HepG2 (cell line): ENCODE measurements at regions not wholly inside any gene's neighbourhood (a gene's known extent, or its start where the extent isn't known, plus 50 kb on each side); places are given as distances from the start of the nearest gene placed in this dataset.

Source experiments
- ATAC-seq: fragments of 200-7000 bp; cut with Tn5 transposase; 3 replicates; pipeline ENCODE4 v1.9.1; 2020; ENCODE audit warnings: mild to moderate bottlenecking, moderate library complexity
- BruUV-seq: library from RNA; stranded (reverse); fragments of 400-500 nt; replicated peaks from 2 replicates; lab custom pipeline; 2021; lab: Mats Ljungman, UMichigan
- CTCF ChIA-PET: fragments of 300-600 bp; formaldehyde crosslinking; extraction: SDS; loops from one replicate; lab custom pipeline; 2021; ENCODE audit warnings: low total read pairs, inconsistent platforms, low intra/inter-chr PET ratio; lab: Yijun Ruan, JAX
- POLR2A ChIA-PET: fragments of 350-600 bp; sonication (Branson Sonifier 250); formaldehyde crosslinking; loops from one replicate; lab custom pipeline; 2020; ENCODE audit warnings: antibody characterized with exemption, inconsistent platforms; lab: Yijun Ruan, JAX
- DNase-seq: peaks from one replicate; pipeline ENCODE4 v3.0.0-alpha.2; 2015; ENCODE audit warnings: low spot score
- FAIRE-seq: peaks from 3 replicates; lab custom pipeline; 2011; peaks lifted over from hg19 to GRCh38; lab: Jason Lieb, UNC
- H2AFZ ChIP-seq: one replicate; pipeline ENCODE4 v1.6.1; 2011; ENCODE audit warnings: low read length, inconsistent platforms
- H3K27ac ChIP-seq: fragments of 300-600 bp; 3 replicates; pipeline ENCODE4 v1.8.0; 2011; ENCODE audit warnings: mixed run types, mild to moderate bottlenecking, mixed read lengths, low read length, inconsistent platforms; ENCODE audit not compliant: insufficient read depth; ENCODE audit errors: extremely low read length
- H3K27me3 ChIP-seq, 2 experiments: fragments of 200-600 bp in 1 of 2; 2 replicates in 1 of 2; 3 replicates in 1 of 2; pipeline versions ENCODE4 v1.6.0 to v1.8.0; 2011; ENCODE audit warnings: low read length in 2 of 2, mild to moderate bottlenecking in 2 of 2, moderate library complexity in 2 of 2, inconsistent platforms in 1 of 2; ENCODE audit not compliant: insufficient read depth in 2 of 2, control insufficient read depth in 1 of 2
- H3K36me3 ChIP-seq, 2 experiments: fragments of 200-600 bp in 1 of 2; replicated peaks in 1 of 2; 2 replicates in 1 of 2; 3 replicates in 1 of 2; pipeline versions ENCODE4 v1.5.1 to v1.8.0; 2011; ENCODE audit warnings: low read length in 2 of 2, inconsistent platforms in 1 of 2; ENCODE audit not compliant: insufficient read depth in 2 of 2, control insufficient read depth in 1 of 2
- H3K4me1 ChIP-seq: 2 replicates; pipeline ENCODE4 v1.5.1; 2012; ENCODE audit warnings: low read length, inconsistent platforms; ENCODE audit not compliant: insufficient read depth
- H3K4me2 ChIP-seq: 2 replicates; pipeline ENCODE4 v1.6.0; 2011; ENCODE audit warnings: low read depth, low read length, inconsistent platforms
- H3K4me3 ChIP-seq, 3 experiments: fragments of 200-600 bp in 1 of 3; sonication (generic), shearing (Covaris generic) in 1 of 3; replicated peaks in 1 of 3; 2 replicates each; pipeline ENCODE4 v1.5.1; 2011 to 2016; ENCODE audit warnings: low read length in 3 of 3, inconsistent platforms in 2 of 3, low read depth in 2 of 3, mild to moderate bottlenecking in 2 of 3, control low read depth in 1 of 3, mixed read lengths in 1 of 3; ENCODE audit not compliant: insufficient read depth in 1 of 3
- H3K79me2 ChIP-seq: one replicate; pipeline ENCODE4 v1.6.1; 2011; ENCODE audit warnings: low read length, inconsistent platforms; ENCODE audit not compliant: insufficient read depth
- H3K9ac ChIP-seq: 2 replicates; pipeline ENCODE4 v1.6.0; 2011; ENCODE audit warnings: mild to moderate bottlenecking, low read depth, low read length, inconsistent platforms; ENCODE audit not compliant: insufficient read depth
- H3K9me3 ChIP-seq: 2 replicates; pipeline ENCODE4 v1.5.1; 2012; ENCODE audit warnings: mild to moderate bottlenecking, low read length
- H4K20me1 ChIP-seq: 2 replicates; pipeline ENCODE4 v1.6.0; 2011; ENCODE audit warnings: inconsistent platforms, mild to moderate bottlenecking, low read length, moderate library complexity; ENCODE audit not compliant: insufficient read depth
- DMAP1 ChIP-seq: IDR thresholded peaks from 2 replicates; pipeline ENCODE4 v1.6.1; 2016
- IKZF5 ChIP-seq: IDR thresholded peaks from 2 replicates; pipeline ENCODE4 v1.6.1; 2018; ENCODE audit warnings: missing genetic modification reagents, mild to moderate bottlenecking, missing compliant biosample characterization
- POGZ ChIP-seq: sonication (generic); formaldehyde crosslinking; IDR thresholded peaks from 2 replicates; pipeline ENCODE4 v1.4.0; 2020; ENCODE audit warnings: mild to moderate bottlenecking, missing genetic modification reagents
- ZFP36 ChIP-seq: fragments of 150-350 bp; IDR thresholded peaks from 2 replicates; pipeline ENCODE4 v1.6.1; 2018; ENCODE audit warnings: borderline replicate concordance, low read length, low read depth; ENCODE audit not compliant: partially characterized antibody
- ZNF224 ChIP-seq: sonication (generic); formaldehyde crosslinking; IDR thresholded peaks from 2 replicates; pipeline ENCODE4 v1.5.0; 2020; ENCODE audit warnings: mild to moderate bottlenecking, missing genetic modification reagents
- ZNF274 ChIP-seq: sonication (generic); formaldehyde crosslinking; IDR thresholded peaks from 2 replicates; pipeline ENCODE4 v1.5.1; 2020; ENCODE audit warnings: mild to moderate bottlenecking, missing genetic modification reagents
- ZNF451 ChIP-seq: sonication (generic); formaldehyde crosslinking; IDR thresholded peaks from 2 replicates; pipeline ENCODE4 v1.5.0; 2020; ENCODE audit warnings: mild to moderate bottlenecking, missing genetic modification reagents
- ZNF557 ChIP-seq: sonication (generic); formaldehyde crosslinking; IDR thresholded peaks from 2 replicates; pipeline ENCODE4 v1.4.0; 2020; ENCODE audit warnings: missing genetic modification reagents
- ZNF782 ChIP-seq: sonication (generic); formaldehyde crosslinking; IDR thresholded peaks from 2 replicates; pipeline ENCODE4 v1.4.0; 2020; ENCODE audit warnings: missing genetic modification reagents, mild to moderate bottlenecking, borderline replicate concordance
- WGBS: methylation state at CpG from one replicate; pipeline ENCODE4 v1.1.6; 2017; ENCODE audit warnings: low lambda C conversion rate; 5-methylcytosine and 5-hydroxymethylcytosine counted together
- in situ Hi-C: cut with HindIII; loops from 2 replicates; pipeline ENCODE4 v1.10.0; 2017; ENCODE audit warnings: low pct_unique_long_range_greater_than_20kb; ENCODE audit not compliant: extremely low pct_ligation_motif_present
- intact Hi-C: fragments of 100-400 bp; cut with micrococcal nuclease; formaldehyde crosslinking; loops from one replicate; pipeline ENCODE4 v1.10.0; 2022; ENCODE audit not compliant: unreplicated experiment
- TF ChIP-seq, protein P1 (sequence below): sonication (generic); formaldehyde crosslinking; IDR thresholded peaks from 2 replicates; pipeline ENCODE4 v1.4.0; 2020; ENCODE audit warnings: mild to moderate bottlenecking, missing genetic modification reagents
- TF ChIP-seq, protein P2 (sequence below): IDR thresholded peaks from 2 replicates; pipeline ENCODE4 v1.6.1; 2016
- TF ChIP-seq, protein P3 (sequence below): sonication (generic); formaldehyde crosslinking; IDR thresholded peaks from 2 replicates; pipeline ENCODE4 v1.8.0; 2022; ENCODE audit warnings: mild to moderate bottlenecking, missing genetic modification reagents, borderline replicate concordance
- TF ChIP-seq, protein P4 (sequence below): sonication (generic); formaldehyde crosslinking; IDR thresholded peaks from 2 replicates; pipeline ENCODE4 v1.8.0; 2022; ENCODE audit warnings: low read depth, missing genetic modification reagents

DNA sequence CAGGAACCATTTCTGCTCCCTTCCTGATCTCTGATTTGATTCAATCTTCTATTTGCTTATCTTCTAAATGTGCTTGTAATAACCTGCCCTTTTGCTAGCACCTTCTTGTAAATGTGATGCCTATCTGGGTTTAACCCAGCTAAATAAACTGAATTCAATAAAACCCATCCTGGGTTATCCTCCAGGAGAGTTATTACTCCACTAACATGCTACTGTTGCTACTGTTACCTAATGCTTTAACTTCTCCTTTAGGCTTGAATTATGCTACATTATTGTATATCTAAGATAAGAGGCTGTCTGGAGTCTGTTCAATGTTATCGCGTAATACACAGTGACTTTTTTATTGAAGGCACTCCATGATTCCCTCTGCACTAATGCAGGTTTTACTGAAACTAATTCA, 206.5 kb upstream of the CTAGE1 start:
- no peak for FAIRE-seq
- in situ Hi-C loops (no loop called here), intact Hi-C loops (no loop called here)
- Histone ChIP-seq H3K4me3 (no peak overlapping the region), H2AFZ (no peak overlapping the region), H3K27me3 (no peaks in the 10 kb centered on the region), H3K9me3 (no peaks in the 10 kb centered on the region), H3K36me3 (no peaks in the 10 kb centered on the region), H3K27ac (no peak overlapping the region), H3K4me1 (no peaks in the 10 kb centered on the region), H3K9ac (no peak overlapping the region), H3K4me2 (no peak overlapping the region), H3K79me2 (no peaks in the 10 kb centered on the region), H4K20me1 (no peaks in the 10 kb centered on the region)
- no peak for DNase-seq
- ChIA-PET POLR2A (no interaction called here), CTCF (no interaction called here)
- ATAC-seq = no peak
- 84% methylated on average over 2 of the region's 2 CpGs for WGBS
- BruUV-seq = no TSS peak
- TF ChIP-seq, protein P1, sequence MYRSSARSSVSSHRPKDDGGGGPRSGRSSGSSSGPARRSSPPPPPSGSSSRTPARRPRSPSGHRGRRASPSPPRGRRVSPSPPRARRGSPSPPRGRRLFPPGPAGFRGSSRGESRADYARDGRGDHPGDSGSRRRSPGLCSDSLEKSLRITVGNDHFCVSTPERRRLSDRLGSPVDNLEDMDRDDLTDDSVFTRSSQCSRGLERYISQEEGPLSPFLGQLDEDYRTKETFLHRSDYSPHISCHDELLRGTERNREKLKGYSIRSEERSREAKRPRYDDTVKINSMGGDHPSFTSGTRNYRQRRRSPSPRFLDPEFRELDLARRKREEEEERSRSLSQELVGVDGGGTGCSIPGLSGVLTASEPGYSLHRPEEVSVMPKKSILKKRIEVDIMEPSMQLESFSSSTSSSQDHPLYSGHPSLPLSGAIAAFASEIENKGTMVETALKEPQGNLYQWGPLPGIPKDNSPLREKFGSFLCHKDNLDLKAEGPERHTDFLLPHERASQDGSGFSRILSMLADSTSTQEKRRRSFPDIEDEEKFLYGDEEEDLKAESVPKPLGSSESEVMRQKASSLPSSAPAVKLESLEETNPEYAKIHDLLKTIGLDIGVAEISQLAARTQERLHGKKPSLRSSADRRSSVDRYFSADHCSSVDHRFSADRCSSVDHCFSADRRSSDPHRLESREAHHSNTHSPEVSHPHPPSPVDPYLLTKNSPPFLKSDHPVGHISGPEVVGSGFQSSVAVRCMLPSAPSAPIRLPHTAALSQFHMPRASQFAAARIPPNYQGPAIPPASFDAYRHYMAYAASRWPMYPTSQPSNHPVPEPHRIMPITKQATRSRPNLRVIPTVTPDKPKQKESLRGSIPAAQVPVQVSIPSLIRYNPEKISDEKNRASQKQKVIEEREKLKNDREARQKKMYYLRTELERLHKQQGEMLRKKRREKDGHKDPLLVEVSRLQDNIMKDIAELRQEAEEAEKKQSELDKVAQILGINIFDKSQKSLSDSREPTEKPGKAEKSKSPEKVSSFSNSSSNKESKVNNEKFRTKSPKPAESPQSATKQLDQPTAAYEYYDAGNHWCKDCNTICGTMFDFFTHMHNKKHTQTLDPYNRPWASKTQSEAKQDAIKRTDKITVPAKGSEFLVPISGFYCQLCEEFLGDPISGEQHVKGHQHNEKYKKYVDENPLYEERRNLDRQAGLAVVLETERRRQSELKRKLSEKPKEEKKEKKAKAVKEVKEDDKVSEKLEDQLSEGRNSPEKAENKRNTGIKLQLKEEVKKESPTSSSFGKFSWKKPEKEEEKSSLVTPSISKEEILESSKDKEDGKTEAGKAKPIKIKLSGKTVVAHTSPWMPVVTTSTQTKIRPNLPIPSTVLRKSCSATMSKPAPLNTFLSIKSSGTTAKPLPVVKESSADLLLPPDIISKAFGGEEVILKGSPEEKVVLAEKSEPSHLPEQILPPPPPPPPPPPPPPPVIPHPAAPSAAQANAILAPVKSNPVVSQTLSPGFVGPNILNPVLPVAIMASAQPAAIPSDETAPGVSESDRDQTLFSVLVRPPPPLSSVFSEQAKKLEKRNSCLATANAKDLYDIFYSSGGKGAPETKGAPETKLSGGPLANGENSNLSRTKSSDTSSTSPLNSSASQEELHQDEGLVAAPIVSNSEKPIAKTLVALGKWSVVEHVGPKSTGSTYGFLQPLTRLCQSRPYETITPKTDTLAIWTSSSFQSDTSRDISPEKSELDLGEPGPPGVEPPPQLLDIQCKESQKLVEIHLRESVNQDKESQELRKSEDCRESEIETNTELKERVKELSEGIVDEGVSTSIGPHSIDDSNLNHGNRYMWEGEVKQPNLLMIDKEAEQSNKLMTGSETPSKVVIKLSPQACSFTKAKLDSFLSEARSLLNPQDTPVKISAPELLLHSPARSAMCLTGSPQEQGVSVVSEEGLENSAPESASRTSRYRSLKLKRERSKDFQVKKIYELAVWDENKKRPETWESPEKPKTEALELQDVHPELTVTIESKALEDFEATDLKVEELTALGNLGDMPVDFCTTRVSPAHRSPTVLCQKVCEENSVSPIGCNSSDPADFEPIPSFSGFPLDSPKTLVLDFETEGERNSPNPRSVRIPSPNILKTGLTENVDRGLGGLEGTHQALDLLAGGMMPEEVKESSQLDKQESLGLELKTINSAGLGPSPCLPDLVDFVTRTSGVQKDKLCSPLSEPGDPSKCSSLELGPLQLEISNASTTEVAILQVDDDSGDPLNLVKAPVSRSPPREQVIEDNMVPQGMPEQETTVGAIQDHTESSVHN (CRISPR knock-in tag) = no peak
- TF ChIP-seq DMAP1 (CRISPR knock-in tag) (no peak), POGZ (CRISPR knock-in tag) (no peak), ZNF557 (CRISPR knock-in tag) (no peak), ZFP36 (no peak), IKZF5 (CRISPR knock-in tag) (no peak), ZNF782 (CRISPR knock-in tag) (no peak), ZNF224 (CRISPR knock-in tag) (no peak), ZNF451 (CRISPR knock-in tag) (no peak), ZNF274 (no peak)
- TF ChIP-seq, protein P2, sequence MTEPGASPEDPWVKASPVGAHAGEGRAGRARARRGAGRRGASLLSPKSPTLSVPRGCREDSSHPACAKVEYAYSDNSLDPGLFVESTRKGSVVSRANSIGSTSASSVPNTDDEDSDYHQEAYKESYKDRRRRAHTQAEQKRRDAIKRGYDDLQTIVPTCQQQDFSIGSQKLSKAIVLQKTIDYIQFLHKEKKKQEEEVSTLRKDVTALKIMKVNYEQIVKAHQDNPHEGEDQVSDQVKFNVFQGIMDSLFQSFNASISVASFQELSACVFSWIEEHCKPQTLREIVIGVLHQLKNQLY (CRISPR knock-in tag) = no peak
- TF ChIP-seq, protein P3, sequence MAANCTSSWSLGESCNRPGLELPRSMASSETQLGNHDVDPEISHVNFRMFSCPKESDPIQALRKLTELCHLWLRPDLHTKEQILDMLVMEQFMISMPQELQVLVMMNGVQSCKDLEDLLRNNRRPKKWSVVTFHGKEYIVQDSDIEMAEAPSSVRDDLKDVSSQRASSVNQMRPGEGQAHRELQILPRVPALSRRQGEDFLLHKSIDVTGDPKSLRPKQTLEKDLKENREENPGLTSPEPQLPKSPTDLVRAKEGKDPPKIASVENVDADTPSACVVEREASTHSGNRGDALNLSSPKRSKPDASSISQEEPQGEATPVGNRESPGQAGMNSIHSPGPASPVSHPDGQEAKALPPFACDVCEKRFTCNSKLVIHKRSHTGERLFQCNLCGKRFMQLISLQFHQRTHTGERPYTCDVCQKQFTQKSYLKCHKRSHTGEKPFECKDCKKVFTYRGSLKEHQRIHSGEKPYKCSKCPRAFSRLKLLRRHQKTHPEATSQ (CRISPR knock-in tag) = no peak
- TF ChIP-seq, protein P4, sequence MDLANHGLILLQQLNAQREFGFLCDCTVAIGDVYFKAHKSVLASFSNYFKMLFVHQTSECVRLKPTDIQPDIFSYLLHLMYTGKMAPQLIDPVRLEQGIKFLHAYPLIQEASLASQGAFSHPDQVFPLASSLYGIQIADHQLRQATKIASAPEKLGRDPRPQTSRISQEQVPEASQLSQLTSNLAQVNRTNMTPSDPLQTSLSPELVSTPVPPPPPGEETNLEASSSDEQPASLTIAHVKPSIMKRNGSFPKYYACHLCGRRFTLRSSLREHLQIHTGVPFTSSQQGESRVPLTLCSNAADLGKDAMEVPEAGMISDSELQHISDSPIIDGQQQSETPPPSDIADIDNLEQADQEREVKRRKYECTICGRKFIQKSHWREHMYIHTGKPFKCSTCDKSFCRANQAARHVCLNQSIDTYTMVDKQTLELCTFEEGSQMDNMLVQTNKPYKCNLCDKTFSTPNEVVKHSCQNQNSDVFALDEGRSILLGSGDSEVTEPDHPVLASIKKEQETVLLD (CRISPR knock-in tag) = no peak
